OCI-LY1 (cell line): ENCODE measurements at regions not wholly inside any gene's neighbourhood (a gene's known extent, or its start where the extent isn't known, plus 50 kb on each side); places are given as distances from the start of the nearest gene placed in this dataset.

Experiments
- H2AFZ ChIP-seq: fragments of 200-600 bp; sonication (generic), shearing (Covaris generic); 2 replicates; pipeline ENCODE4 v1.6.0; 2014; ENCODE audit warnings: antibody characterized with exemption, mild to moderate bottlenecking, low read length
- H3F3A ChIP-seq: fragments of 200-600 bp; sonication (generic), shearing (Covaris generic); 2 replicates; pipeline ENCODE4 v1.6.0; 2014; ENCODE audit warnings: mild to moderate bottlenecking, antibody characterized with exemption, low read length, moderate library complexity; ENCODE audit not compliant: insufficient read depth
- H3K27ac ChIP-seq: fragments of 200-600 bp; sonication (generic); 2 replicates; pipeline ENCODE4 v1.5.1; 2014; ENCODE audit warnings: low read length, mixed run types, mild to moderate bottlenecking, low read depth; ENCODE audit not compliant: poor library complexity, severe bottlenecking
- H3K27me3 ChIP-seq: fragments of 200-600 bp; sonication (generic); 2 replicates; pipeline ENCODE4 v1.6.0; 2014; ENCODE audit warnings: antibody characterized with exemption, mild to moderate bottlenecking, low read length, moderate library complexity; ENCODE audit not compliant: insufficient read depth
- H3K36me3 ChIP-seq: fragments of 200-600 bp; sonication (generic); 2 replicates; pipeline ENCODE4 v1.6.1; 2014; ENCODE audit warnings: mild to moderate bottlenecking, antibody characterized with exemption, low read length, moderate library complexity, mixed read lengths; ENCODE audit not compliant: insufficient read depth
- H3K4me1 ChIP-seq: fragments of 200-600 bp; sonication (generic); 2 replicates; pipeline ENCODE4 v1.5.1; 2014; ENCODE audit warnings: mild to moderate bottlenecking, low read length, moderate library complexity; ENCODE audit not compliant: insufficient read depth, severe bottlenecking
- H3K4me2 ChIP-seq: fragments of 200-600 bp; sonication (generic), shearing (Covaris generic); 2 replicates; pipeline ENCODE4 v1.6.1; 2014; ENCODE audit warnings: low read length
- H3K4me3 ChIP-seq: fragments of 200-600 bp; sonication (generic); 2 replicates; pipeline ENCODE4 v1.5.1; 2014; ENCODE audit warnings: low read length, low read depth, mild to moderate bottlenecking, mixed read lengths; ENCODE audit not compliant: poor library complexity, severe bottlenecking
- H3K79me2 ChIP-seq: fragments of 200-600 bp; shearing (Covaris generic); 2 replicates; pipeline ENCODE4 v1.6.1; 2016; ENCODE audit warnings: mixed run types, low read length, mixed read lengths; ENCODE audit not compliant: insufficient read depth
- H3K9ac ChIP-seq: fragments of 200-600 bp; sonication (generic), shearing (Covaris generic); 2 replicates; pipeline ENCODE4 v1.6.1; 2014; ENCODE audit warnings: mild to moderate bottlenecking, low read length, mixed read lengths
- H3K9me2 ChIP-seq: fragments of 200-600 bp; sonication (generic), shearing (Covaris generic); 2 replicates; pipeline ENCODE4 v1.6.1; 2014; ENCODE audit warnings: low read depth, mild to moderate bottlenecking, low read length, mixed read lengths
- H3K9me3 ChIP-seq: fragments of 200-600 bp; shearing (Covaris generic); 2 replicates; pipeline ENCODE4 v1.6.1; 2014; ENCODE audit warnings: low read length, mixed read lengths
- H4K20me1 ChIP-seq: fragments of 200-600 bp; sonication (generic), shearing (Covaris generic); 2 replicates; pipeline ENCODE4 v1.6.0; 2016; ENCODE audit warnings: mild to moderate bottlenecking, low read length; ENCODE audit not compliant: insufficient read depth
- EZH2 ChIP-seq: fragments of 200-600 bp; sonication (generic), shearing (Covaris generic); IDR thresholded peaks from 2 replicates; pipeline ENCODE4 v1.8.0; 2017; ENCODE audit warnings: borderline replicate concordance, mixed run types, mild to moderate bottlenecking, antibody characterized with exemption, low read length, moderate library complexity, mixed read lengths
- TF ChIP-seq, protein P1 (sequence below): fragments of 200-600 bp; sonication (generic), shearing (Covaris generic); IDR thresholded peaks from 2 replicates; pipeline ENCODE4 v1.5.1; 2017; ENCODE audit warnings: mild to moderate bottlenecking, antibody characterized with exemption, low read length, moderate library complexity, mixed read lengths

DNA sequence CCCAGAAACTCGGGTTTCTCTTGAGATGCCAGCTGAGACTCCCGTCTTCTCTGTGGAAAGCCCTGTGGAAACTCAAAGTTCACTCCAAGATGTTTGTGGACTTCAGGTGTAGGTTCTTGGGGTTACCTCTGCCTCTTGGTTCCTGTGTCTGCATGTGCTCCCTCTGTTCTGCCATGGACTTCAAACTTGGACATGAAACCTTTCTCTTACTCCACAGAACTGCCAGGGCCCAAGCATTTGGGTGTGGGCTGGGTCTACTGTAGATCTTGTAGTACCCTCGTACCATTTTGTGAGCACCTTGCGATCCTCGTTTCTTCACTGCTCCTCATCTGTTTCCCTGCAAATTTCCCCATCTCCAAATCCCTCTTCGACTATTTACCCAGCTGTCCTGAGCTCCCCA lies 175.5 kb downstream of the HAUS1 start:
- no peaks in the 10 kb centered on the region for H3K36me3 ChIP-seq
- no peaks in the 10 kb centered on the region for H3F3A ChIP-seq
- no peaks in the 10 kb centered on the region for H3K4me1 ChIP-seq
- H3K4me2 ChIP-seq: no peak overlapping the region
- no peak overlapping the region for H3K9ac ChIP-seq
- H2AFZ ChIP-seq: no peak overlapping the region
- H3K27ac ChIP-seq: no peak overlapping the region
- no peaks in the 10 kb centered on the region for H3K79me2 ChIP-seq
- no peaks in the 10 kb centered on the region for H3K27me3 ChIP-seq
- H3K4me3 ChIP-seq: no peak overlapping the region
- no peaks in the 10 kb centered on the region for H3K9me2 ChIP-seq
- TF ChIP-seq, protein P1, sequence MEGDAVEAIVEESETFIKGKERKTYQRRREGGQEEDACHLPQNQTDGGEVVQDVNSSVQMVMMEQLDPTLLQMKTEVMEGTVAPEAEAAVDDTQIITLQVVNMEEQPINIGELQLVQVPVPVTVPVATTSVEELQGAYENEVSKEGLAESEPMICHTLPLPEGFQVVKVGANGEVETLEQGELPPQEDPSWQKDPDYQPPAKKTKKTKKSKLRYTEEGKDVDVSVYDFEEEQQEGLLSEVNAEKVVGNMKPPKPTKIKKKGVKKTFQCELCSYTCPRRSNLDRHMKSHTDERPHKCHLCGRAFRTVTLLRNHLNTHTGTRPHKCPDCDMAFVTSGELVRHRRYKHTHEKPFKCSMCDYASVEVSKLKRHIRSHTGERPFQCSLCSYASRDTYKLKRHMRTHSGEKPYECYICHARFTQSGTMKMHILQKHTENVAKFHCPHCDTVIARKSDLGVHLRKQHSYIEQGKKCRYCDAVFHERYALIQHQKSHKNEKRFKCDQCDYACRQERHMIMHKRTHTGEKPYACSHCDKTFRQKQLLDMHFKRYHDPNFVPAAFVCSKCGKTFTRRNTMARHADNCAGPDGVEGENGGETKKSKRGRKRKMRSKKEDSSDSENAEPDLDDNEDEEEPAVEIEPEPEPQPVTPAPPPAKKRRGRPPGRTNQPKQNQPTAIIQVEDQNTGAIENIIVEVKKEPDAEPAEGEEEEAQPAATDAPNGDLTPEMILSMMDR: no peak
- H3K9me3 ChIP-seq: no peaks in the 10 kb centered on the region
- no peaks in the 10 kb centered on the region for H4K20me1 ChIP-seq

DNA sequence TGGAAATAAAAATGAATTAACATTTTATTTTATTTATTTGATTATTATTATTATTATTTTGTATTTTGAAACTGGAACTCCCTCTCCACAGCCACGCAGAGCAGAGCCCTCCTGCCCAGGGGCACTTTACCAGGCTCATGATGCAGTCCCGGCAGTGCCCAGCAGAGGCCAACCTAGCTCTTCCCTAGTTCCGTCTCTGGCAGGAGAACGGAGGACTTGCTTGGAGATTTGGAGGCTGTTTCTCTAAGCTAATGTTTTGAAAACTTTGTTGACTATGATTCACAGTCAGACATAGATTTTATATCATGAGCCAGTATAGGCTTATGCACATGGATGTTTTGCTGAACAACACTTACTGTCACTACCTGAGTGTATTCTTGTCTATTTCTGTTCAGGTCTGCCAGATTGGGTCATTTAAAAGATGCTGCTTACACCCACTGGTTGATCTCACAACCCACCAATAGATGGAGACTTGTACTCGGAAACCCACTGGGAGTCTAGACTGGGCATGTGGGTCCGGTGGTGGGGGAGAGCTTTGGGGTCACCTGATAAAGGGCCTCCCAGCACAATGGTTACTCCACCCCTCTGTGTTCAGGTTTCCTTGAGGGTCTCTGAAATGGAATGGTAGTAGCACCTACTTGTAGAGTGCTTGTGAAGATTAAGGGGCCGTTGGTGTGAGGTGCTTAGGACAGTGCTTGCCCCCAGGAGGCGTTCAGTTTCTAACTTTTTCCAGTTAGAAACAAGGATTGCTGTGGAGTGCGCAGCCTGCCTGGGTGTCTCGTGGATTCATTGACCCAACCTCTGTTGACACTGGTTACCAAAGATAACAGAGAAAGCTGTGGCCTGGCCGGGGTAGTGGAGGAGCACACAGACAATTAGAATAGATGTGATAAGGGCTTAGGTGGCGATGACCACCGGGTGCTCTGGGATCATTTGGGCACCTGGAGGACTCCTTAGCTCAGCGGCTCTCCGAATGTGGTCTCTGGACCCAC lies 177.3 kb downstream of the HAUS1 start:
- H3K36me3 ChIP-seq: no peaks in the 10 kb centered on the region
- H2AFZ ChIP-seq: no peak overlapping the region
- H3K4me2 ChIP-seq: no peak overlapping the region

DNA sequence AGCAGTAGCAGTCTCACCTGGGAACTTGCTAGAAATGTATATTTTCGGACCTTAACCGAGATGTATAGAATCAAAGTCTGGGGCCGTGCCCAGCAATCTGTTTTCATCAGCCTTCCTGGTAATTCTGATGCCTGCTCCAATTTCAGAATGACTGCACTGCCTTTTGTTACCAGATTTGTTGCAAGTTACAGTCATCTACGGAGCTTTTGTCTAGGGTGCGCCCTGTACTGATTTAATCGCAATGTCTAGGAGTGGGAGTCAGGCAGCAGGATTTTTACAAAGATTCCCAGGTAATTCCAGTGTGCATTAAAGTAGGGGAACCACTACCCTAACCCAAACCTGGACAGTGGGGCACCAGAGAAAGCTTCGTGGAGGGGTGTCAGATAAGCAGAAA lies 178.0 kb downstream of the HAUS1 start:
- no peak for TF ChIP-seq EZH2

More for the DNA sequence above, 177.3 kb downstream of the HAUS1 start:
- H3F3A ChIP-seq: no peaks in the 10 kb centered on the region
- TF ChIP-seq, protein P1: peak; percentile 81
- no peak for TF ChIP-seq EZH2
- no peaks in the 10 kb centered on the region for H3K9me3 ChIP-seq
- no peak overlapping the region for H3K27ac ChIP-seq
- no peaks in the 10 kb centered on the region for H3K79me2 ChIP-seq
- no peaks in the 10 kb centered on the region for H3K4me1 ChIP-seq
- no peaks in the 10 kb centered on the region for H4K20me1 ChIP-seq
- H3K4me3 ChIP-seq: no peak overlapping the region
- no peak overlapping the region for H3K9ac ChIP-seq
- H3K9me2 ChIP-seq: no peaks in the 10 kb centered on the region
- H3K27me3 ChIP-seq: no peaks in the 10 kb centered on the region

More for the DNA sequence above, 178.0 kb downstream of the HAUS1 start:
- no peak overlapping the region for H3K9ac ChIP-seq
- no peaks in the 10 kb centered on the region for H3F3A ChIP-seq
- H3K4me3 ChIP-seq: no peak overlapping the region
- H2AFZ ChIP-seq: no peak overlapping the region
- no peaks in the 10 kb centered on the region for H3K79me2 ChIP-seq
- H3K36me3 ChIP-seq: no peaks in the 10 kb centered on the region
- H3K9me2 ChIP-seq: no peaks in the 10 kb centered on the region
- no peak overlapping the region for H3K4me2 ChIP-seq
- no peaks in the 10 kb centered on the region for H4K20me1 ChIP-seq
- H3K27me3 ChIP-seq: no peaks in the 10 kb centered on the region
- no peaks in the 10 kb centered on the region for H3K9me3 ChIP-seq
- no peaks in the 10 kb centered on the region for H3K4me1 ChIP-seq
- H3K27ac ChIP-seq: no peak overlapping the region
